Stimulated activated CD4-positive, alpha-beta T cell treated with anti-CD3 and anti-CD28 coated beads, Interleukin-4, amount 100 ng/mL, for 1 hour (primary cell): ENCODE measurements at regions not wholly inside any gene's neighbourhood (a gene's known extent, or its start where the extent isn't known, plus 50 kb on each side); places are given as distances from the start of the nearest gene placed in this dataset.

Source experiments
- DNase-seq: peaks from one replicate; pipeline ENCODE4 v3.0.0-alpha.2; 2020

GRCh38 chr2:573805-574392 is 103.3 kb downstream of the TMEM18 start:
- no peak for DNase-seq

- no peak for DNase-seq
Observed at GRCh38 chr2:573025-573424, 104.2 kb downstream of the TMEM18 start.

- no peak for DNase-seq
Observed at GRCh38 chr2:569681-570080, 107.5 kb downstream of the TMEM18 start.

- no peak for DNase-seq
Observed at GRCh38 chr2:568639-569235, 108.5 kb downstream of the TMEM18 start.

GRCh38 chr2:567865-568638 is 109.2 kb downstream of the TMEM18 start:
- DNase-seq, result no peak

GRCh38 chr2:567496-567864 is 109.7 kb downstream of the TMEM18 start:
- DNase-seq, result no peak

GRCh38 chr2:566379-567313 is 110.6 kb downstream of the TMEM18 start:
- DNase-seq, result no peak

- DNase-seq, result no peak
Observed at GRCh38 chr2:564471-565181, 112.6 kb downstream of the TMEM18 start.

GRCh38 chr2:563512-563911 is 113.7 kb downstream of the TMEM18 start:
- DNase-seq, result no peak

GRCh38 chr2:562391-563364 is 114.5 kb downstream of the TMEM18 start:
- DNase-seq, result no peak

- no peak for DNase-seq
Observed at GRCh38 chr2:558879-559278, 118.3 kb downstream of the TMEM18 start.

GRCh38 chr2:558302-558642 is 118.9 kb downstream of the TMEM18 start:
- DNase-seq, result no peak

GRCh38 chr2:557635-558301 is 119.4 kb downstream of the TMEM18 start:
- DNase-seq, result no peak

GRCh38 chr2:556485-556884 is 120.7 kb downstream of the TMEM18 start:
- DNase-seq, result no peak

GRCh38 chr2:555164-555922 is 121.9 kb downstream of the TMEM18 start:
- no peak for DNase-seq

GRCh38 chr2:554444-554843 is 122.8 kb downstream of the TMEM18 start:
- DNase-seq, result no peak

GRCh38 chr2:552906-553305 is 124.3 kb downstream of the TMEM18 start:
- DNase-seq, result no peak

- no peak for DNase-seq
Observed at GRCh38 chr2:551621-552020, 125.6 kb downstream of the TMEM18 start.

- DNase-seq, result no peak
Observed at GRCh38 chr2:550860-551567, 126.2 kb downstream of the TMEM18 start.
